ENCODE measurements at regions not wholly inside any gene's neighbourhood (a gene's known extent, or its start where the extent isn't known, plus 50 kb on each side); places are given as distances from the start of the nearest gene placed in this dataset.
"Not testable (repeated sequence)": the region's sequence is repeated elsewhere in the genome, so short reads cannot be mapped to it uniquely, and the experiment has no call there.

GRCh38 chr16:85451142-85451541 lies 162.0 kb upstream of the GSE1 start:
- not testable (repeated sequence) for TF ChIP-seq POLR2A, CTCF, EP300 (IDR thresholded peaks at IDR 0.05)
